ENCODE measurements at regions not wholly inside any gene's neighbourhood (a gene's known extent, or its start where the extent isn't known, plus 50 kb on each side); places are given as distances from the start of the nearest gene placed in this dataset.

GRCh38 chr5:116813356-116813755 is 238.7 kb upstream of the SEMA6A start:
- H4K20me1 ChIP-seq (replicated peaks; ENCODE audit: control insufficient read depth, extremely low read depth, insufficient read depth, low read length) = no peaks in the 10 kb centered on the region
- H3K4me1 ChIP-seq (ENCODE audit: control insufficient read depth, extremely low read depth, insufficient read depth, low read length) = no peaks in the 10 kb centered on the region
- CTCF ChIA-PET = no interaction called here
- no peaks in the 10 kb centered on the region for H3K27me3 ChIP-seq (ENCODE audit: control insufficient read depth in 2 of 2, insufficient read depth in 2 of 2, low read length in 2 of 2)
- H3K9ac ChIP-seq (replicated peaks; ENCODE audit: extremely low read depth, insufficient read depth, low read length) = no peak overlapping the region
- TF ChIP-seq FOS (IDR thresholded peaks at IDR 0.05; ENCODE audit: borderline replicate concordance, insufficient read depth, low read length) (no peak), MYC (IDR thresholded peaks at IDR 0.05; ENCODE audit: low read depth, low read length) (no peak), JUN (IDR thresholded peaks at IDR 0.05; ENCODE audit: borderline replicate concordance, insufficient read depth, insufficient read length, low read depth) (no peak), EZH2 (IDR thresholded peaks at IDR 0.05; ENCODE audit: borderline replicate concordance, low read depth, low read length, severe bottlenecking) (no peak), POLR2AphosphoS5 (IDR thresholded peaks at IDR 0.05; ENCODE audit: insufficient read depth, low read depth, low read length) (no peak), POLR2A (IDR thresholded peaks at IDR 0.05; ENCODE audit: low read depth, low read length) (no peak), GATA2 (IDR thresholded peaks at IDR 0.05; ENCODE audit: insufficient read depth, insufficient read length, low read depth, low read length) (no peak)
- TF ChIP-seq, protein P1, sequence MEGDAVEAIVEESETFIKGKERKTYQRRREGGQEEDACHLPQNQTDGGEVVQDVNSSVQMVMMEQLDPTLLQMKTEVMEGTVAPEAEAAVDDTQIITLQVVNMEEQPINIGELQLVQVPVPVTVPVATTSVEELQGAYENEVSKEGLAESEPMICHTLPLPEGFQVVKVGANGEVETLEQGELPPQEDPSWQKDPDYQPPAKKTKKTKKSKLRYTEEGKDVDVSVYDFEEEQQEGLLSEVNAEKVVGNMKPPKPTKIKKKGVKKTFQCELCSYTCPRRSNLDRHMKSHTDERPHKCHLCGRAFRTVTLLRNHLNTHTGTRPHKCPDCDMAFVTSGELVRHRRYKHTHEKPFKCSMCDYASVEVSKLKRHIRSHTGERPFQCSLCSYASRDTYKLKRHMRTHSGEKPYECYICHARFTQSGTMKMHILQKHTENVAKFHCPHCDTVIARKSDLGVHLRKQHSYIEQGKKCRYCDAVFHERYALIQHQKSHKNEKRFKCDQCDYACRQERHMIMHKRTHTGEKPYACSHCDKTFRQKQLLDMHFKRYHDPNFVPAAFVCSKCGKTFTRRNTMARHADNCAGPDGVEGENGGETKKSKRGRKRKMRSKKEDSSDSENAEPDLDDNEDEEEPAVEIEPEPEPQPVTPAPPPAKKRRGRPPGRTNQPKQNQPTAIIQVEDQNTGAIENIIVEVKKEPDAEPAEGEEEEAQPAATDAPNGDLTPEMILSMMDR (IDR thresholded peaks at IDR 0.05; ENCODE audit: extremely low read depth in 1 of 2, insufficient read depth in 1 of 2, low read depth in 1 of 2, low read length in 2 of 2) = no peak
- TF ChIP-seq, protein P2, sequence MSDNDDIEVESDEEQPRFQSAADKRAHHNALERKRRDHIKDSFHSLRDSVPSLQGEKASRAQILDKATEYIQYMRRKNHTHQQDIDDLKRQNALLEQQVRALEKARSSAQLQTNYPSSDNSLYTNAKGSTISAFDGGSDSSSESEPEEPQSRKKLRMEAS (IDR thresholded peaks at IDR 0.05; ENCODE audit: insufficient read depth, insufficient read length) = no peak
- H3K9me1 ChIP-seq (replicated peaks; ENCODE audit: control insufficient read depth, extremely low read depth, insufficient read depth, low read length) = no peaks in the 10 kb centered on the region
- no peak overlapping the region for H3K27ac ChIP-seq (ENCODE audit: insufficient read depth, low read depth, low read length)
- intact Hi-C loops (cut with micrococcal nuclease) (no loop called here), dilution Hi-C loops (cut with MboI; ENCODE audit: extremely low pct_ligation_motif_present, low sequenced_read_pairs) (no loop called here)
- POLR2A ChIA-PET = no interaction called here
- no peak for FAIRE-seq
- H2AFZ ChIP-seq (ENCODE audit: low read depth, low read length) = no peak overlapping the region
- no peak for DNase-seq (ENCODE audit: low read depth, low spot score)
- no peaks in the 10 kb centered on the region for H3K36me3 ChIP-seq (ENCODE audit: control insufficient read depth in 2 of 2, extremely low read depth in 1 of 2, insufficient read depth in 2 of 2, low read length in 2 of 2)
- no peak overlapping the region for H3K4me2 ChIP-seq (ENCODE audit: insufficient read depth, low read length)
- no peak overlapping the region for H3K4me3 ChIP-seq (replicated peaks in 1 of 3; ENCODE audit: insufficient read depth in 1 of 3, low read depth in 1 of 3, low read length in 3 of 3)
- H3K79me2 ChIP-seq (ENCODE audit: control insufficient read depth, insufficient read depth, low read length) = no peaks in the 10 kb centered on the region
- BruUV-seq (replicated peaks) = no TSS peak
- H3K9me3 ChIP-seq (replicated peaks; ENCODE audit: control insufficient read depth, insufficient read depth, low read length) = no peaks in the 10 kb centered on the region
